Left colon (tissue), 2 donors: ENCODE measurements at regions not wholly inside any gene's neighbourhood (a gene's known extent, or its start where the extent isn't known, plus 50 kb on each side); places are given as distances from the start of the nearest gene placed in this dataset.

ENCODE experiments used
- ATAC-seq: fragments of 200-7000 bp; cut with Tn5 transposase; one replicate; pipeline ENCODE4 v1.9.1; 2020; ENCODE audit warnings: mild to moderate bottlenecking, moderate library complexity
- DNase-seq, 2 donors: peaks; one replicate each; pipeline ENCODE4 v3.0.0-alpha.2; 2020
- intact Hi-C, 2 donors: fragments of 100-400 bp; cut with DNase I in 1 of 2; cut with micrococcal nuclease in 1 of 2; formaldehyde crosslinking; loops; one replicate each; pipeline versions ENCODE4 v1.11.2 to v1.14.0; 2022; cut with DNase I, micrococcal nuclease
- donor health status: DM: no; HTN: no; CAD: no.
- donor health status: DM: yes; HTN: yes; CAD: no.

DNA sequence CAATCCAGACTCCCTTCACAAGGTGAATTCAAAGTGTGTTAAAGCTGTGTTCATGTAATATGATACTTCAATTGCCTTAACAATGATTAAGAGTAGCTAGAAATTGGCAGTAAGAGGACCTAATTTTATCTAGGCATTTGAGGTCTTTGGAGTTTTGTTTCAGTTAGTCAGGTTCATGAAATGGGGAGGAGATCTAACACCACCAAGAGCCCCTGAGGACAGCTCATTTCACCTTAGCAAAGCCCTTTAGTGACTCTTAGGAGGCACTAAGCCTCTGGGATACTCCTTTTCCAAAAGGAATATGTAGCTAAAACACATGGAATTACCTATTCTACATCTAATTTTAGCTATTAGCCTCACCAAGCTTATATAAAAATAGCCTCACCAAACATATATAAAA, 716.5 kb upstream of the RAB6C start:
- DNase-seq (no peak), ATAC-seq (no peak)
- intact Hi-C loops, result no loop called here

DNA sequence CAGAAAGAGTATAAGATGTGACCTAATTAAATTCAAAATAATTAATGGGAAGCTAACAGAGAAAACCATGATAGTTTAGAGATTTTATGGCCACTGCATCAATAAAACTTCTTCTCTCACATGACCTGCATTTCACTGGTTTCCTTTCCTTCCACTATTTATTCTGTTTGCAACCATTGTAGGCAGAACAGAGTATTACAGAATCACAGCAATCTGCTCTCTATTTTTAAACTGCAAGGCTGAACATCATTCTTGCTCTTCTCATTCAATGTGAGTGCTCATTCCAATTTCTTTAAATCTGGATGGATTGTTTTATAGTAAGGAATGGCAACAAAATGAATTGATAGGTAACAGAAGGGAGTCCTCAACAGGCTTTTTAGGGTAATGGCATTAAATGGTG, 715.5 kb upstream of the RAB6C start:
- intact Hi-C loops, result no loop called here
- DNase-seq, result no peak
- ATAC-seq, result no peak

DNA sequence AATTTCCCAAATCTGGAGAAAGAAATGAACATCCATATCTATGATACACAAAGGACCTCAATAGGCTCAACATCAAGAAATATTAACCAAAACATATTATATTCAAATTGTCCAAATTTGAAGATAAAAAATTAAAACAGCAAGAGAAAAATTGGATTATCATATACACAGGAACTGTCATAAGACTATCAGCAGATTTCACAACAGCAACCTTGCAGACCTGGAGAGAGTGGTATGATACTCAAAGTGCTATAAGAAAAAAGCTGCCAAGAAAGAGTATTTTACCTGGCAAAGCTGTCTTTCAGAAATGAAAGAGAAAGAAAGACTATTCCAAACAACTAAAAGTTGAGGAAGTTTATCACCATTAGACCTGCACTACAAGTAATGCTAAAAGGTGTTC, 711.9 kb upstream of the RAB6C start:
- intact Hi-C loops, result no loop called here
- ATAC-seq (no peak), DNase-seq (no peak)

DNA sequence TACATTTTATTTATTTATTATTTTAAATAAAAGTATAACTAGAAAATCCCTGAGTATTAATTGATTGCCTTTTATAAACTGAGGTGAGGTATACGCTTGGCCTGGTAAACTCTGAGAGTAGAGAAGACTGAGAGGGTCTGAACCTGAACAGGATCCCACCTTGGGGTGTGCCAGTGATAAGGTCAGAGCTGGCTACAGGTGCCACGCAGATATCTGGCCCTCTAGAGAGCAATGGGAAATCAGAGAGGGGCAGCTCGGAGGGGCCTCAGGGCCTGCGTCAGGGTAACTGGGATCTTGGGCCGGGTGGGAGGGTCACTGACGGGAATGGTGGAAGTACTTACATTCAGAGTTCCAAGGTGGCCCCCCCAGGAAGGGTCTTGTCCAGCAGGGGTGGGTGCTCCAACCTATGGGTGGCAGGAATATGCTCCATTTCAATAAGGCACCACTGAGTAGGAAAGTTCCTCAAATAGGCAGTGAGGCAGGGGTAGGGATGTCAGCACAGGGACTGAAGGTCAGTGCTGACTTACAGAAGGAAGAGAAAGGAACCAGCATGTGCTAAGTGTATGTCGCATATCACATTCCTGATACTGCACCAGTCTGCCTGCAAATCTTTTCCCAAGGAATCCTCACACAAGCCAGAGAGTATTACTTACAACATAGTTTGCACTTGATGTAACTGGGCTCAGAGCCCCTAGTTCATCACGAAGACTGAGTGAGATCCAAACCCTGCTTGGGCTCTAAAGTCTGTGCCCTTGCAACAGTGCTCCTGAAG, 706.0 kb upstream of the RAB6C start:
- intact Hi-C loops, result no loop called here
- ATAC-seq (no peak), DNase-seq (no peak)

DNA sequence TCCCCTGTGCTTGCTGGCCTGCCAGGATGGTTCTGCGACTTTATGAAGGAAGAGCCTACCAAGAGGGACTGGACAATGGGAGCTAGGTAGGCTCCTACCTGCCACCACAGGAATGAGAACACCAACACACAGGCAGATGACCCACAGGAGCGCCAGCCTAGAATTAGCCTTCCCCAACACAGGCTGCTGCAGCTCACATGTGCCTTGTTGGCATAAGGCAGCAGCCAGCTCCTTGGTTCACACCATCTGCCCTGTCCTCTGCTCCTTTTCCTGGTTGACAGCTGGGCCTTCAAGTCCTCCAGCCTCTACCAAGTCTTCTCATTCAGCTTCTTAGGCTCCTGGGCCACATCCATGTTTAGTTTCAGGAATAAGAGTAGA, 705.4 kb upstream of the RAB6C start:
- ATAC-seq (no peak), DNase-seq (no peak)
- intact Hi-C loops, result no loop called here

DNA sequence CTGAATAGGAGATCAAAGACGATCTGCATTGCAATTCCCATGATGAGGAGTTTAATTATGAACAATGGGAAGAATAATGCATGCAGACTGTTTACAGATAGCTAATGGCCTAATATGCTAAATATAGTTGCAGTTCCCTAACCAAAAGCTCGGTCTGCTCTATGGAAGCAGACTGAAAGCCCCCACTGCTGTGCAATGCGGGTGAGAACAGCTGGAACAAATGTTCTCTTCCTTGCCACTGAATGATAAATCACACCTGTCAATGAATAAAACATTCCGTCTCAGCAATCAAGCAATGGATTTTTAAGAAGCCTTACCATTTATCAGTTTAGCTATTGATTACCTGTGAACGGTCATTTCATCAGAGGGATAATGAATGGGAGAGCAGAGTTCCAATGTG, 704.5 kb upstream of the RAB6C start:
- ATAC-seq, result no peak
- intact Hi-C loops, result no loop called here
- no peak for DNase-seq

DNA sequence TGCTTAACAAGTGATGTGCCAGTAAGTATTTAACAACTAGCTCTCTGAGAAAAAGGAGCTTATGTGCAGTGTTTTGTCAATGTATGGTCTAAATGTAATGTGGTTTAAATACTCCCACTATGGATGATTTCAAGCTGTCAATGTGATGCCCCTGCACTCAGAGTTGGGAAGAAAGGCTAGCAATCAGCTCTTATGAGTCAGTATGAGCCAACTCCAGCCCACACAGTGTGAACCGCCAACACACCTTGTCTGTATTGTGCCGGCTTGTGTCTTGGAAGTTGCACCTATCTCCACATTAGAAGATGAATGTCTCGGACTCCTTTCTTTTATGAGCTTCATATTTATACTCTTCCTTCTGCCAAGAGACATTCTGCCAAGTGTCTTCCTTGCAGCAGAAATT, 703.8 kb upstream of the RAB6C start:
- DNase-seq (no peak), ATAC-seq (no peak)
- intact Hi-C loops, result no loop called here

DNA sequence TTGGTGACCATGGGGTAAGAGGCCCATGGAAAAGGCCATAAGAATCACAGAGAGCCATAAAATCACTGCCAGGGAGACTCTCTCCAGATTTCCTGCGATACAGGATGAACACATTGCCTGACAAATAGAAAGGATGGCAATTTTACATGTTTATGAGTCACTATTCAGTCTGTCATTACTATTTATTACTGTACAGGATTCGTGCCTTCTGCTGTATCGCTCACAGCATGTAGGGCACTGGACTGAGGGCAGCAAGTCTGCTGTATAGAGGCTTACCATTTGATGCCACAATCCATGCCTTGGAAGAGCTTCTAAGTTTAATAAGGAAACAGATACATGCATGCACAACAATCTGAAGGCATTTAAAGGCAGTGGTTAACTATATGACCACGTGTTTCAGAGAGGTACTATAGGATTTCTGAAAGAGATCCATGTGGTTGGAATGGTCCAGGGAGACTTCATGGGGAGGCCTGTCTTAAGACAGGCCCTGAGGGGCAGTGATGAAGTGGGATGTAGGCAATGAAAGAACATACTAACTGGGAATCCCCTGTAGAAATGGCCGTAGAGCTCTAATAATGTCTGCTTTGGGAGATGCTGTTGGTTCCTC, 702.4 kb upstream of the RAB6C start:
- intact Hi-C loops, result no loop called here
- ATAC-seq, result no peak
- DNase-seq, result no peak

DNA sequence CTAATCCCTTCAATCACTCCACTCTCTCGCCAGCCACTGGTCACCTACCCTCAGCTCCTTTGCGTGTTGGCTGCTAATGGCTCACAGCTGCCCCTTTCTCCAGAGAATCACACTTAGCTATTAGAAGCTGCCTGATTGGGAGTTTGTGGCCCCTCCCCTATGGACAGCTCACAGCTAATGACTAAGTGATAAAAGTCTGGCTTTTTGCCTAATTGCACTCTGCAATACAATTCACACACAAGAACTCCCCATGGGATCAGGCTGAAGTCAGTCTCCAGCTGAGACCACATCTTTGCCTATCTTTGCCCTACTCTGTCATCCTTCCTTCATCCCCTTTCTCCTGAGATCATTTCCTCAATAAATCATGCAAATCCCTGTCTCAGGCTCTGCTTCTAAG, 701.9 kb upstream of the RAB6C start:
- DNase-seq, result no peak
- intact Hi-C loops, result no loop called here
- ATAC-seq, result no peak

DNA sequence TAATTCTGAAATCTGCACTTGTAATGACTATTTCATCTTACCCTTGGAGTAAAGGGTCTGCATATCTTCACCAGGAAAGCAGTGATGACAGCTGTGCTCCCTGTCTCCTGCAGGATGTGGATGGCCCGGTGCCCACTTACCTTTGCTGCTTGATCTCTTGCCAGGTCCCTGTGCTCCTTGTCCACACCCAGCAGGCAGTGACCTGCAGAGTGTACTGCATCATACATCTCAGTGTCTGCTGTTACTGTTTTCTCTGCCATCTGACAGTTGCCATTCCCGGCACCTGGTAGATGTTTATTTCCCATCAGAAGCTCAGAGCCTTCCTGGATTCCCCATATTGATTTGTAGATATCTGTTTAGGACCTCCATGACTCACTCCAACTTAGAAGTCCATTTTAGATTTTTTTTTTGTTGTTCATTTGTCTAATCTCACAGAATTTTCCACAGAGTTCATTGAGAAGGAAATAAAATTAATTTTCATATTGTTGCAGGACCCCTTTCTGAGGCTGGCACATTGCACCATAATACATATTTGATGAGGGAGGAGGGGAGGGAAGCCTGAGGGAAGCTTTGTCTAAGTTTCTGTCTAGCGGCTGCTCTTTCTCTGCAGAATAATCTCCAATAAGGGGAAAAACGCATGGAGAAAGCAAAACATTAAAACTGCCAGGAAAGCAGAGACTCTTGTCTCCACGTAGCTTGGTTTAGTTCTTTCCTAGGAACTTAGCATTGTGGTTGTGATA, 697.5 kb upstream of the RAB6C start:
- intact Hi-C loops, result no loop called here
- DNase-seq, result no peak
- ATAC-seq, result no peak

DNA sequence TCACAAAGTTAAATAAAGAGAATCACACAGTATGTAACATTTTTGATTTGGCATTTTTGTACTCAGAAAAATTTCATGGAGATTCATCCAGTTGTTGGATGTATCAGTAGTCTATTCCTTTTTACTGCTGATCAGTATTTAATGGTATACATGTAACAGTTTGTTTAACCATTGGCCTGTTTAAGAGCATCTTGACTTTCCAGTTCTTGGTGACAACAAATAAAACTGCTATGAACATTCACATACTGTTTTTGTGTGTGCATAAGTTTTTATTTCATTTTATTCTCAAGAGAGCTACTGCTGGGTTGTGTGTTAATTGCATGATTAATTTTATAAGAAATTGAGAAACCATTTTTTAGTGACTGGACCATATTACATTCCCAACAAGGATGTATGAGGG, 694.5 kb upstream of the RAB6C start:
- intact Hi-C loops, result no loop called here
- DNase-seq (no peak), ATAC-seq (no peak)

DNA sequence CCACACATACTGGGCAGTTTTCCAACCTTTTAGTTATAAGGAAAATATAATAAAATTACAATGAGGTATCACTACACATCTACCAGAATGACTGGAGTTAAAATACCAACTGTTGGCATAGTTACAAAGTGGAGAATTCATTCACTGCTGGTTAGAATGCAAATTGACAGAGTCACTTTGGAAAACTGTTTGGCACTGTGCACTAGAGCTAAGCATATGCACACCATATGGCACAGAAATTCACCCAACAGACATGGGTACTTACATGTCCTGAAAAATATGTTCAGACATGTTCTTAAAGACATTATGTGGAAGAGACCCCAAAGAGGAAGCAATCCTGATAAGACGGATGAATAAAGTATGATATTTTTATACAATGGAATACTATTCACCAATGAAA, 686.1 kb upstream of the RAB6C start:
- DNase-seq (no peak), ATAC-seq (no peak)
- intact Hi-C loops, result no loop called here

DNA sequence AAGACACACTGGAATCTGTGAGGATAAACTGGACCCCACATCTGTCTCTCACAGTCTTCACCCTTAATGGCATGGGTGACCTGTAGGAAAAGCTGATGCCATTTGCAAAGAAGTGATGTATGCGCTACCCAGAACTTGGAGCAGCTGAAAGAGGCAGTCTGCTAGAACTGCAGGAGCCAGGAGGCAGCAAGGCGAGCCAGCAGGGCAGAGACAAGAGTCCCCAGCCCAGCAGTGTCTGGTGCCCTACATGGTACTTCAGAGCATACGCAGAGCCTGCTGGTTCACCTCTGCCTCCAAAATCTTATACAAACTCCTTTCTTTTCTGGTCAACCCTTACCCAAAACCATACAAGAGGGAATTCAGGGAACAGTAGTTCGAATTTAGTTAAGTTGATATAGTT, 683.1 kb upstream of the RAB6C start:
- DNase-seq (no peak), ATAC-seq (no peak)
- intact Hi-C loops, result no loop called here

DNA sequence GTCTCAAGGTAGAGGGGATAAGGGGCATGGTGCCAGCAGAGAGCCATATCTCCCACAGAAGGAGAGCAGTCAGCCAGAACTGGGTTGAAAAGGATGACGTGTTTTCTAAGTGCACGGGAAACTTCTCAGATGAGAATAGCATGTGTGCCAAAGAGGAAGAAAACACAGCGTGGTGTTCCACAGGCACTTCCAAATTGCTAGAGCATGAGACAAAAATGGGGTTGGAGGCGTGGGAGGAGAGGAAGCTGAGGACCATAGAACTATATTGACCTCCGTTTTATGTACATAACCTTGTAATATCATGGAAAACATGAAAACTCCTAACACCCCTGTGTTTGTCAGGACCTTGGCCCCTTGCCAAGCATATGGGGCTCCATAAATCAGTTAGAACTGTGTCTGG, 682.7 kb upstream of the RAB6C start:
- intact Hi-C loops, result no loop called here
- ATAC-seq, result no peak
- no peak for DNase-seq

DNA sequence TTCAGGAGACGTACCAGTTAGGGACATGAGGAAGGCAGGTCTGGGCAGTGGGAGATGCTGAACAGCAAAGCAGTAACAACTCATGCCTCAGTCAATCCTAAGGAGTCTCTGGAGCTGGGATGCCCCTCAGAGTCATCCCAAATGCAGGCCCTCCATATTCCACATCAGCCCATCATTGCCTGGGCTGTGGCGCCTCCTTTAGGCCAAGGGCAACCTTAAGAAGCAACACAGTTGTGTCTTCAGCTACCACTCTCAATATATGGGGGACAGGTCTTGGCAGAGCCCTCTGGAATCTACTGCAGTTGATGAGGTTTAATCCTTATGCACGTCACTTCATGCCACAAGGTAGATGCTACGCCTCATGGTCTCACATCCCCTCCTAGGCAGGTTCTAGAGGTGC, 682.0 kb upstream of the RAB6C start:
- DNase-seq (no peak), ATAC-seq (no peak)
- intact Hi-C loops, result no loop called here

DNA sequence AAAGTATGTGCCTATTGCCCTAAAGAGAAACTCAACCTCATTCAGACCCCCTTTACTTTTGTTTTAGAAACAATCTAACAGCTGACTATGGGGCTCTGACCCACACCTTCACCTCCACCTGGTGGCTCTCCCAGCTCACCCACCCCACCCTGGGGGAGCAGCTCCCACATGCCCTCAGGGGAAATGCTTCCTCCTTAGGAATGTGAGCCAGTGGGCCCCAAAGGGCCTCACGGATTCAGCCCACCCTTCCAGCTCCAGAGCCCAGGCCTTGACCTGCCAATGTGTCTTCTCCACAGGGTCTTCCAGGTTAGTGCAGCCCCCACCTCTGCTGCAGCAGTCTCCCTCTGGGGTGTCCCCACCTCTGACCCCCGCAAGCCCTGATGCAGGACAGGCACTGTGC, 680.1 kb upstream of the RAB6C start:
- intact Hi-C loops, result no loop called here
- DNase-seq (no peak), ATAC-seq (no peak)

DNA sequence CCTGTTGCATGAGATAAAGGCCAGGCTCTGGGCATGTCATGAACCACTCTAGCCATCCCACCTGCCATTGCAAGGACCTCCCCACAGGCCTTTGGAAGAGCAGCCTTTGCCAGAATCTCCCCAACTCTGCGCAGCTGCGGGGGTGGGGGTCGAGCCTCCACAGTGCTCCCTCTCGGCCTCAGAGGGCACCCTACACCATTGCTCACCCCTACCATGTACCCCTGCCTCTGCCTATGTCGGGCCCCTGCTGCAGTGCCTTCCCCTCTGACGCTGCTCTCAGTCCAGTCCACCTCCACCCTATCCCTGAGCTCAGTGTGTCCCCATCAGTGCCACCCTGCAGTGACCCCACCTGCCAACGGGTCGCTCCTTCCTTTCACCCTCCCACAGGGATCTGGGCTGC, 679.7 kb upstream of the RAB6C start:
- DNase-seq (no peak), ATAC-seq (no peak)
- intact Hi-C loops, result no loop called here

DNA sequence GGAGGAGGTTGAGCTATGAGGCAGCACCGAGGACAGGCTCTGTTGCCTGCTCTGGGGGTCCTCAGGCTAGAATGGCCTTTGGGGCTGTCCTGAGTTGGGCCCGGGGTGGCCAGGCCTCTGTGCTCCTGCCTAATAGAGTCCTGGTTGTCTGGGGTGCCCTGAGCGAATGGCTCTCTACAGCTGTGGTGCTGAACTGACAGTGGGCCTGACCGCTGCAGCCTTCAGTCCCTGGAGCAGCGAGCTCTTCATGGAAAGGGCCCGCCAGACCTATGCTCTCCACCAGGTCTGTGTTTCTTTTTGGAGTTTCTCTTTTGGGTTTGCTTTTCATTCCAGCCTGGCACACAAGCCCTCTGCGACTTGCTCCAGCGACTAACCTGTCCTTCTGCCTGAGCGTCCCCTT, 679.0 kb upstream of the RAB6C start:
- DNase-seq, result no peak
- intact Hi-C loops, result no loop called here
- ATAC-seq, result no peak

DNA sequence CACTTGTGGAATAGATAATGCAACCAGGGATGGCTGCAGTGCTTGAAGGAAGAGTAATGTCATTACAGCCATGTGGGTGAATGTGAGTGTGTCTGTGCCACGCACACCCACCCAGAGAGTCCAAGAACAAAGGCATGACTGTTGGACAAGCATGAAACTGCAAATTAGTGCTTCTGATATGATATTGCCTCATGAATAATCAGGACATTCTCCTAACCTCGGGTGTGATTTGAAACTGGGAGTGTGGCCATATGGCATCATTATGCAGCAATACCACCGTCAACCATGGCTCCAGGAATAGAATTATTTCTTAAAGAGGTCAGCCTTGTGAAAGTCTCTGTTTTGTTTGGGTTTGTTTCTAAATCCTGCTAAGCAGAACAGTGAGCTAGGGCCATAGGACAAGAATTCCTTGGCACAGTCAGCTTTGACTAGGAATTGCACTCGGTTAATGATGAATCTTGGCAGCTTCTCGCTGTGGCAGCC, 678.0 kb upstream of the RAB6C start:
- no peak for ATAC-seq
- intact Hi-C loops, result no loop called here
- DNase-seq, result no peak

DNA sequence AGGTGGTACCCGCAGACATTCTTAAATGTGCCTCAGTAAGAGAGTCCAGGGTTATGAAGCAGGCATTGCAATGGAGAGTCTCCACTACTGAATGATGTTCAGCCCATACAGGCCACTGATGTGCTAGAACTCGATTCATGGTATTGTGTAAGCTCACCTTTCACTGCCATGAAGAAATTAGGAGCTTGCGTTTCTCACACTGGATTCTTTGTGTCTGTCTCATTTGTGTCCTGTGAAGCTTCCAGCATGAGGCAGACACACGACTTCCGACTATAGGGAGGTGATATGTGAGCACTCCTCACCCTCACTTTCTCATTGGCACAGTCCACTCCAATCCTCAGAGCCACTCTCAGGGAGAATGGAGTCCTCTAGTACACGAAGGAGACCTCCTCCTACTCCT, 677.4 kb upstream of the RAB6C start:
- intact Hi-C loops, result no loop called here
- ATAC-seq (no peak), DNase-seq (no peak)
